IMR-90 (cell line): ENCODE measurements at regions not wholly inside any gene's neighbourhood (a gene's known extent, or its start where the extent isn't known, plus 50 kb on each side); places are given as distances from the start of the nearest gene placed in this dataset.

Source experiments
- ATAC-seq: fragments of 200-7000 bp; cut with Tn5 transposase; 2 replicates; pipeline ENCODE4 v1.9.1; 2020; ENCODE audit warnings: low read depth, mild to moderate bottlenecking, moderate library complexity
- BruUV-seq: library from RNA; stranded (reverse); fragments of 400-500 nt; replicated peaks from 2 replicates; lab custom pipeline; 2021; lab: Mats Ljungman, UMichigan
- CTCF ChIA-PET: fragments of 300-600 bp; formaldehyde crosslinking; extraction: SDS; loops from one replicate; lab custom pipeline; 2021; ENCODE audit warnings: antibody characterized with exemption; lab: Yijun Ruan, JAX
- POLR2A ChIA-PET: fragments of 300-600 bp; sonication (Branson Sonifier 250); formaldehyde crosslinking; loops from one replicate; lab custom pipeline; 2022; ENCODE audit warnings: antibody characterized with exemption; ENCODE audit not compliant: unreplicated experiment; lab: Charles Lee
- DNase-seq: peaks from one replicate; pipeline ENCODE4 v3.0.0; 2013
- H2AFZ ChIP-seq: replicated peaks from 2 replicates; pipeline ENCODE3; 2013; ENCODE audit warnings: low read length, mild to moderate bottlenecking; ENCODE audit not compliant: poor library complexity
- H2AK5ac ChIP-seq: 2 replicates; pipeline ENCODE4 v1.6.1; 2013; ENCODE audit warnings: low read depth, low read length, inconsistent platforms
- H2AK9ac ChIP-seq: replicated peaks from 2 replicates; pipeline ENCODE3; 2013; ENCODE audit warnings: mild to moderate bottlenecking, low read depth, low read length, moderate library complexity; ENCODE audit not compliant: poor library complexity
- H2BK120ac ChIP-seq: 2 replicates; pipeline ENCODE4 v1.6.1; 2013; ENCODE audit warnings: low read depth, low read length, inconsistent platforms
- H2BK15ac ChIP-seq: 3 replicates; pipeline ENCODE4 v1.6.1; 2013; ENCODE audit warnings: low read depth, low read length, inconsistent platforms
- H2BK20ac ChIP-seq: 2 replicates; pipeline ENCODE4 v1.6.1; 2013; ENCODE audit warnings: low read depth, mild to moderate bottlenecking, inconsistent platforms, low read length, moderate library complexity
- H2BK5ac ChIP-seq: 2 replicates; pipeline ENCODE4 v1.6.1; 2013; ENCODE audit warnings: mild to moderate bottlenecking, low read depth, low read length, inconsistent platforms; ENCODE audit not compliant: poor library complexity, severe bottlenecking
- H3K14ac ChIP-seq: replicated peaks from 2 replicates; pipeline ENCODE4 v1.6.1; 2013; ENCODE audit warnings: low read depth, low read length, inconsistent platforms
- H3K18ac ChIP-seq: 2 replicates; pipeline ENCODE4 v1.6.1; 2013; ENCODE audit warnings: low read depth, low read length, control low read depth
- H3K23ac ChIP-seq: 2 replicates; pipeline ENCODE4 v1.6.1; 2013; ENCODE audit warnings: low read depth, low read length, inconsistent platforms
- H3K27ac ChIP-seq: 2 replicates; pipeline ENCODE4 v1.5.1; 2013; ENCODE audit warnings: mild to moderate bottlenecking, control low read depth, low read length; ENCODE audit not compliant: insufficient read depth
- H3K27me3 ChIP-seq: 2 replicates; pipeline ENCODE4 v1.6.1; 2013; ENCODE audit warnings: low read length; ENCODE audit not compliant: control insufficient read depth, insufficient read depth
- H3K36me3 ChIP-seq: 2 replicates; pipeline ENCODE4 v1.6.1; 2013; ENCODE audit warnings: low read length, mixed read lengths; ENCODE audit not compliant: control insufficient read depth, insufficient read depth
- H3K4ac ChIP-seq: 2 replicates; pipeline ENCODE4 v1.6.1; 2013; ENCODE audit warnings: low read depth, low read length, inconsistent platforms
- H3K4me1 ChIP-seq: 2 replicates; pipeline ENCODE4 v1.6.1; 2013; ENCODE audit warnings: low read length, mixed read lengths; ENCODE audit not compliant: control insufficient read depth, insufficient read depth
- H3K4me2 ChIP-seq: 2 replicates; pipeline ENCODE4 v1.6.1; 2013; ENCODE audit warnings: low read depth, mild to moderate bottlenecking, control low read depth, low read length, moderate library complexity
- H3K4me3 ChIP-seq: 2 replicates; pipeline ENCODE4 v1.5.1; 2013; ENCODE audit warnings: low read depth, mild to moderate bottlenecking, control low read depth, low read length, moderate library complexity; ENCODE audit not compliant: insufficient read depth
- H3K56ac ChIP-seq: 2 replicates; pipeline ENCODE4 v1.6.1; 2013; ENCODE audit warnings: low read length, inconsistent platforms; ENCODE audit not compliant: insufficient read depth; ENCODE audit errors: extremely low read depth
- H3K79me1 ChIP-seq, 2 experiments: 2 replicates each; pipeline ENCODE4 v1.6.1; 2013; ENCODE audit warnings: low read length in 2 of 2, inconsistent platforms in 1 of 2, low read depth in 1 of 2
- H3K9ac ChIP-seq: 2 replicates; pipeline ENCODE4 v1.6.1; 2013; ENCODE audit warnings: low read depth, low read length, control low read depth
- H3K9me1 ChIP-seq: 2 replicates; pipeline ENCODE4 v1.6.1; 2013; ENCODE audit warnings: low read length, inconsistent platforms; ENCODE audit not compliant: insufficient read depth
- H3K9me3 ChIP-seq: 2 replicates; pipeline ENCODE4 v1.6.1; 2013; ENCODE audit warnings: low read length; ENCODE audit not compliant: control insufficient read depth, insufficient read depth
- H4K20me1 ChIP-seq: 2 replicates; pipeline ENCODE4 v1.6.1; 2013; ENCODE audit warnings: low read length, inconsistent platforms; ENCODE audit not compliant: insufficient read depth
- H4K5ac ChIP-seq: 2 replicates; pipeline ENCODE4 v1.6.1; 2013; ENCODE audit warnings: mild to moderate bottlenecking, low read depth, low read length, control low read depth
- H4K8ac ChIP-seq, 2 experiments: 2 replicates each; pipeline ENCODE4 v1.6.1; 2013; ENCODE audit warnings: low read depth in 2 of 2, low read length in 2 of 2, control low read depth in 1 of 2, inconsistent platforms in 1 of 2
- H4K91ac ChIP-seq: 2 replicates; pipeline ENCODE4 v1.6.1; 2013; ENCODE audit warnings: low read depth, low read length, inconsistent platforms; ENCODE audit not compliant: insufficient read depth
- BHLHE40 ChIP-seq: fragments of 150-350 bp; IDR thresholded peaks from 2 replicates; pipeline ENCODE4 v1.6.1; 2016; ENCODE audit warnings: mild to moderate bottlenecking, low read depth, low read length
- CEBPB ChIP-seq: IDR thresholded peaks from 2 replicates; pipeline ENCODE4 v1.6.1; 2012; ENCODE audit warnings: low read depth, low read length, improper control_type of control experiment
- CHD1 ChIP-seq: IDR thresholded peaks from 2 replicates; pipeline ENCODE4 v1.6.1; 2012; ENCODE audit warnings: low read depth, low read length, improper control_type of control experiment
- FOS ChIP-seq: fragments of 150-350 bp; IDR thresholded peaks from 2 replicates; pipeline ENCODE4 v1.6.1; 2016; ENCODE audit warnings: low read depth, low read length
- MAFK ChIP-seq: IDR thresholded peaks from 2 replicates; pipeline ENCODE4 v1.6.1; 2012; ENCODE audit warnings: low read depth, low read length, improper control_type of control experiment
- MAZ ChIP-seq: IDR thresholded peaks from 2 replicates; pipeline ENCODE4 v1.6.1; 2012; ENCODE audit warnings: low read depth, mild to moderate bottlenecking, low read length, improper control_type of control experiment, moderate library complexity, borderline replicate concordance
- MXI1 ChIP-seq: IDR thresholded peaks from 2 replicates; pipeline ENCODE4 v1.6.1; 2012; ENCODE audit warnings: low read depth, mild to moderate bottlenecking, low read length, moderate library complexity, borderline replicate concordance
- NFE2L2 ChIP-seq: fragments of 150-350 bp; IDR thresholded peaks from 2 replicates; pipeline ENCODE4 v1.6.1; 2016; ENCODE audit warnings: low read depth, mild to moderate bottlenecking, low read length
- POLR2A ChIP-seq: IDR thresholded peaks from 2 replicates; pipeline ENCODE4 v1.6.1; 2012; ENCODE audit warnings: mild to moderate bottlenecking, low read depth, low read length
- RAD21 ChIP-seq: IDR thresholded peaks from 2 replicates; pipeline ENCODE4 v1.6.1; 2012; ENCODE audit warnings: low read length, improper control_type of control experiment
- RCOR1 ChIP-seq: IDR thresholded peaks from 2 replicates; pipeline ENCODE4 v1.6.1; 2012; ENCODE audit warnings: mild to moderate bottlenecking, low read length, improper control_type of control experiment; ENCODE audit not compliant: insufficient replicate concordance
- RFX5 ChIP-seq: IDR thresholded peaks from 2 replicates; pipeline ENCODE4 v1.8.0; 2012; ENCODE audit warnings: low read depth, mild to moderate bottlenecking, low read length, moderate library complexity
- SMC3 ChIP-seq: fragments of 150-350 bp; IDR thresholded peaks from 2 replicates; pipeline ENCODE4 v1.6.1; 2016; ENCODE audit warnings: low read depth, mild to moderate bottlenecking, antibody characterized with exemption, low read length, moderate library complexity
- WGBS, 2 experiments: methylation state at CpG; one replicate each; pipeline versions ENCODE4 v1.1.5 to v1.1.7; 2013; ENCODE audit warnings: missing lambda C conversion rate in 2 of 2; ENCODE audit not compliant: insufficient read length in 1 of 2; ENCODE audit errors: extremely low coverage in 2 of 2; 5-methylcytosine and 5-hydroxymethylcytosine counted together
- dilution Hi-C: fragments of 300-500 bp; cut with HindIII; formaldehyde crosslinking; loops from one replicate; pipeline ENCODE4 v1.14.3; 2018; ENCODE audit warnings: low sequenced_read_pairs; ENCODE audit not compliant: unreplicated experiment
- in situ Hi-C: fragments of 300-500 bp; cut with MboI; formaldehyde crosslinking; loops from 3 replicates; pipeline ENCODE4 v1.14.3; 2019; ENCODE audit warnings: low sequenced_read_pairs, inconsistent platforms, mixed read lengths
- intact Hi-C: fragments of 100-400 bp; cut with micrococcal nuclease; formaldehyde crosslinking; loops from 2 replicates; pipeline ENCODE4 v1.10.0; 2022
- TF ChIP-seq, protein P1 (sequence below): fragments of 150-350 bp; IDR thresholded peaks from 2 replicates; pipeline ENCODE4 v1.6.1; 2016; ENCODE audit warnings: low read depth, mild to moderate bottlenecking, low read length, moderate library complexity, borderline replicate concordance
- TF ChIP-seq, protein P2 (sequence below): fragments of 150-350 bp; IDR thresholded peaks from 2 replicates; pipeline ENCODE4 v1.6.1; 2017; ENCODE audit warnings: mild to moderate bottlenecking, antibody characterized with exemption, low read length, low read depth
- TF ChIP-seq, protein P3 (sequence below): conservative IDR thresholded peaks from 2 replicates; pipeline ENCODE4 v1.5.1; 2012; ENCODE audit warnings: mild to moderate bottlenecking, low read depth, low read length, improper control_type of control experiment

DNA sequence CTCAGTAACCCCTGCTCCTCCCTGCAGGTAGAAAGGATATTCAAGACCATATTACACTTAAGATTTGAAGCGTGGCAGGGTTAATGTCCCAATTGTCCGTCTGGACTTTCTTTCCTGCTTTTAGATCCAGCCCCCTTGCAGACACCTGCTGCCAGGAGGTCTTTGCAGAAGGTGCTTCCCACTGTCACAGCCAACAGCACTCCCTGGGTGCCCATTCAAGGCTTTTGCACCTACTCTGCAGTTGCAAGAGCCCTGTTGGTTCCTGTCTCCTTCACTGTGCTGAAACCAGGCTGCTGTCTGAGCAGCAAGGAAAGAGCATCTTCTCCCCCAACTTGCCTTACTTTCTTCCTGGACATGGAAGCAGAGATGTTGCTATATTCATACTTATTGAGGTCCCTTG, 1043.0 kb upstream of the POU3F3 start:
- ATAC-seq = no peak
- Histone ChIP-seq H3K56ac (no peak overlapping the region), H3K4me1 (no peaks in the 10 kb centered on the region), H3K27me3 (no peaks in the 10 kb centered on the region), H2AK9ac (no peak overlapping the region), H3K18ac (no peak overlapping the region), H3K4ac (no peak overlapping the region), H3K27ac (no peak overlapping the region), H2BK20ac (no peak overlapping the region), H4K5ac (no peak overlapping the region), H3K4me3 (no peak overlapping the region), H3K36me3 (no peaks in the 10 kb centered on the region), H2AK5ac (no peak overlapping the region), H3K79me1 (no peaks in the 10 kb centered on the region), H3K4me2 (no peak overlapping the region), H2BK5ac (no peak overlapping the region), H4K20me1 (no peaks in the 10 kb centered on the region), H2BK120ac (no peak overlapping the region), H4K91ac (no peak overlapping the region), H2BK15ac (no peak overlapping the region), H3K9me1 (no peaks in the 10 kb centered on the region), H3K23ac (no peak overlapping the region), H3K9me3 (peaks cover 15% of the 10 kb centered on the region), H2AFZ (no peak overlapping the region), H3K9ac (no peak overlapping the region), H4K8ac (no peak overlapping the region), H3K14ac (no peak overlapping the region)
- no CpG with 5 or more reads among the region's 2 CpGs for WGBS, 2 experiments
- dilution Hi-C loops (no loop called here), intact Hi-C loops (no loop called here), in situ Hi-C loops (no loop called here)
- CTCF ChIA-PET = no interaction called here
- no TSS peak for BruUV-seq
- POLR2A ChIA-PET = no interaction called here
- TF ChIP-seq RCOR1 (no peak), BHLHE40 (no peak), POLR2A (no peak), MXI1 (no peak), RFX5 (no peak), NFE2L2 (no peak), CEBPB (no peak), CHD1 (no peak), RAD21 (no peak), FOS (no peak), MAZ (no peak), MAFK (no peak), SMC3 (no peak)
- TF ChIP-seq, protein P1, sequence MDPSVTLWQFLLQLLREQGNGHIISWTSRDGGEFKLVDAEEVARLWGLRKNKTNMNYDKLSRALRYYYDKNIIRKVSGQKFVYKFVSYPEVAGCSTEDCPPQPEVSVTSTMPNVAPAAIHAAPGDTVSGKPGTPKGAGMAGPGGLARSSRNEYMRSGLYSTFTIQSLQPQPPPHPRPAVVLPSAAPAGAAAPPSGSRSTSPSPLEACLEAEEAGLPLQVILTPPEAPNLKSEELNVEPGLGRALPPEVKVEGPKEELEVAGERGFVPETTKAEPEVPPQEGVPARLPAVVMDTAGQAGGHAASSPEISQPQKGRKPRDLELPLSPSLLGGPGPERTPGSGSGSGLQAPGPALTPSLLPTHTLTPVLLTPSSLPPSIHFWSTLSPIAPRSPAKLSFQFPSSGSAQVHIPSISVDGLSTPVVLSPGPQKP = no peak
- TF ChIP-seq, protein P2, sequence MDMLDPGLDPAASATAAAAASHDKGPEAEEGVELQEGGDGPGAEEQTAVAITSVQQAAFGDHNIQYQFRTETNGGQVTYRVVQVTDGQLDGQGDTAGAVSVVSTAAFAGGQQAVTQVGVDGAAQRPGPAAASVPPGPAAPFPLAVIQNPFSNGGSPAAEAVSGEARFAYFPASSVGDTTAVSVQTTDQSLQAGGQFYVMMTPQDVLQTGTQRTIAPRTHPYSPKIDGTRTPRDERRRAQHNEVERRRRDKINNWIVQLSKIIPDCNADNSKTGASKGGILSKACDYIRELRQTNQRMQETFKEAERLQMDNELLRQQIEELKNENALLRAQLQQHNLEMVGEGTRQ = no peak
- TF ChIP-seq, protein P3, sequence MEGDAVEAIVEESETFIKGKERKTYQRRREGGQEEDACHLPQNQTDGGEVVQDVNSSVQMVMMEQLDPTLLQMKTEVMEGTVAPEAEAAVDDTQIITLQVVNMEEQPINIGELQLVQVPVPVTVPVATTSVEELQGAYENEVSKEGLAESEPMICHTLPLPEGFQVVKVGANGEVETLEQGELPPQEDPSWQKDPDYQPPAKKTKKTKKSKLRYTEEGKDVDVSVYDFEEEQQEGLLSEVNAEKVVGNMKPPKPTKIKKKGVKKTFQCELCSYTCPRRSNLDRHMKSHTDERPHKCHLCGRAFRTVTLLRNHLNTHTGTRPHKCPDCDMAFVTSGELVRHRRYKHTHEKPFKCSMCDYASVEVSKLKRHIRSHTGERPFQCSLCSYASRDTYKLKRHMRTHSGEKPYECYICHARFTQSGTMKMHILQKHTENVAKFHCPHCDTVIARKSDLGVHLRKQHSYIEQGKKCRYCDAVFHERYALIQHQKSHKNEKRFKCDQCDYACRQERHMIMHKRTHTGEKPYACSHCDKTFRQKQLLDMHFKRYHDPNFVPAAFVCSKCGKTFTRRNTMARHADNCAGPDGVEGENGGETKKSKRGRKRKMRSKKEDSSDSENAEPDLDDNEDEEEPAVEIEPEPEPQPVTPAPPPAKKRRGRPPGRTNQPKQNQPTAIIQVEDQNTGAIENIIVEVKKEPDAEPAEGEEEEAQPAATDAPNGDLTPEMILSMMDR = no peak
- DNase-seq = no peak
